Uterus (tissue), 2 donors: ENCODE measurements at regions not wholly inside any gene's neighbourhood (a gene's known extent, or its start where the extent isn't known, plus 50 kb on each side); places are given as distances from the start of the nearest gene placed in this dataset.

ENCODE experiments used
- CTCF ChIP-seq, 4 experiments: fragments of 200-600 bp in 2 of 4; fragments of 450-650 bp in 2 of 4; sonication (generic) in 2 of 4; IDR thresholded peaks; one replicate each; pipeline ENCODE4 v1.5.1; 2016 to 2019; ENCODE audit warnings: antibody characterized with exemption in 4 of 4, mild to moderate bottlenecking in 2 of 4, moderate library complexity in 1 of 4
- POLR2A ChIP-seq, 2 donors: fragments of 450-650 bp; IDR thresholded peaks; one replicate each; pipeline ENCODE4 v1.6.1; 2016; ENCODE audit warnings: antibody characterized with exemption in 2 of 2, mild to moderate bottlenecking in 1 of 2, moderate library complexity in 1 of 2

- no peak for TF ChIP-seq CTCF (IDR thresholded peaks at IDR 0.05)
- no peak for TF ChIP-seq POLR2A (IDR thresholded peaks at IDR 0.05)
Measured at GRCh38 chr3:117084739-117085270, 375.2 kb downstream of the TUSC7 start.
